Brain microvascular endothelial cell (primary cell): ENCODE measurements at regions not wholly inside any gene's neighbourhood (a gene's known extent, or its start where the extent isn't known, plus 50 kb on each side); places are given as distances from the start of the nearest gene placed in this dataset.

Experiments used
- DNase-seq: peaks from one replicate; pipeline ENCODE4 v3.0.0-alpha.2; 2020
- H3K27ac ChIP-seq: fragments of 250-450 bp; sonication (Bioruptor Pico); 2 replicates; pipeline ENCODE4 v1.5.1; 2020; ENCODE audit warnings: mild to moderate bottlenecking, moderate library complexity
- H3K27me3 ChIP-seq: fragments of 250-450 bp; sonication (Bioruptor Pico); replicated peaks from 2 replicates; pipeline ENCODE4 v1.5.1; 2020; ENCODE audit warnings: mild to moderate bottlenecking
- H3K36me3 ChIP-seq: fragments of 250-450 bp; sonication (Bioruptor Pico); replicated peaks from 2 replicates; pipeline ENCODE4 v1.5.1; 2020; ENCODE audit warnings: mild to moderate bottlenecking
- H3K4me3 ChIP-seq: 2 replicates; pipeline ENCODE4 v1.5.1; 2011; ENCODE audit warnings: low read depth, mild to moderate bottlenecking, control low read depth, low read length, moderate library complexity
- CTCF ChIP-seq: IDR thresholded peaks from 2 replicates; pipeline ENCODE4 v1.5.1; 2011; ENCODE audit warnings: low read depth, mild to moderate bottlenecking, moderate library complexity, low read length, control low read depth, inconsistent platforms; ENCODE audit errors: missing control alignments
- in situ Hi-C: cut with HindIII; loops from 2 replicates; pipeline ENCODE4 v1.10.0; 2017; ENCODE audit warnings: low sequenced_read_pairs, low pct_ligation_motif_present

GRCh38 chr13:74910415-74910814 lies 571.6 kb downstream of the TBC1D4 start:
- Histone ChIP-seq H3K36me3 (no peaks in the 10 kb centered on the region), H3K27me3 (no peaks in the 10 kb centered on the region), H3K4me3 (no peak overlapping the region), H3K27ac (no peak overlapping the region)
- in situ Hi-C loops: no loop called here
- no peak for TF ChIP-seq CTCF
- no peak for DNase-seq

- no peak for DNase-seq
- no peak overlapping the region for H3K4me3 ChIP-seq
- in situ Hi-C loops: no loop called here
- H3K27ac ChIP-seq: no peak overlapping the region
- H3K36me3 ChIP-seq: no peaks in the 10 kb centered on the region
- H3K27me3 ChIP-seq: no peaks in the 10 kb centered on the region
- TF ChIP-seq CTCF: no peak
Measured at GRCh38 chr13:74907788-74908187, 574.2 kb downstream of the TBC1D4 start.

- in situ Hi-C loops: no loop called here
- no peak overlapping the region for H3K4me3 ChIP-seq
- DNase-seq: no peak
- no peak overlapping the region for H3K27ac ChIP-seq
- H3K27me3 ChIP-seq: no peaks in the 10 kb centered on the region
- H3K36me3 ChIP-seq: no peaks in the 10 kb centered on the region
- no peak for TF ChIP-seq CTCF
Measured at GRCh38 chr13:74904556-74904955, 577.4 kb downstream of the TBC1D4 start.

GRCh38 chr13:74895042-74895796 lies 586.8 kb downstream of the TBC1D4 start:
- no peak overlapping the region for H3K4me3 ChIP-seq
- DNase-seq: no peak
- H3K27me3 ChIP-seq: no peaks in the 10 kb centered on the region
- in situ Hi-C loops: no loop called here
- no peak overlapping the region for H3K27ac ChIP-seq
- H3K36me3 ChIP-seq: no peaks in the 10 kb centered on the region
- TF ChIP-seq CTCF: no peak

GRCh38 chr13:74892096-74892495 lies 589.9 kb downstream of the TBC1D4 start:
- Histone ChIP-seq H3K4me3 (no peak overlapping the region), H3K27me3 (no peaks in the 10 kb centered on the region), H3K27ac (no peak overlapping the region), H3K36me3 (no peaks in the 10 kb centered on the region)
- no peak for DNase-seq
- no peak for TF ChIP-seq CTCF
- in situ Hi-C loops: no loop called here

- H3K4me3 ChIP-seq: no peak overlapping the region
- H3K27me3 ChIP-seq: no peaks in the 10 kb centered on the region
- no peak for TF ChIP-seq CTCF
- DNase-seq: peak; percentile 28
- no peak overlapping the region for H3K27ac ChIP-seq
- in situ Hi-C loops: no loop called here
- no peaks in the 10 kb centered on the region for H3K36me3 ChIP-seq
Measured at GRCh38 chr13:74891610-74892009, 590.4 kb downstream of the TBC1D4 start.
